ENCODE measurements at regions not wholly inside any gene's neighbourhood (a gene's known extent, or its start where the extent isn't known, plus 50 kb on each side); places are given as distances from the start of the nearest gene placed in this dataset.

GRCh38 chr3:68378631-68379030 lies 553.7 kb downstream of the TAFA4 start:
- Histone ChIP-seq H3K4me3 (ENCODE audit: low read length) (no peak overlapping the region), H3K27ac (ENCODE audit: low read length) (no peak overlapping the region), H3K4me1 (ENCODE audit: control insufficient read depth, insufficient read depth, low read length) (no peaks in the 10 kb centered on the region), H3K27me3 (ENCODE audit: control insufficient read depth, insufficient read depth) (no peaks in the 10 kb centered on the region), H3K9me3 (ENCODE audit: control insufficient read depth, low read length) (no peaks in the 10 kb centered on the region)
- ATAC-seq: no peak
- WGBS: 73% methylated on average over 8 of the region's 8 CpGs
- DNase-seq: no peak
- intact Hi-C loops (cut with DNase I): no loop called here

- ATAC-seq (no peak), DNase-seq (no peak)
- H3K27ac ChIP-seq (ENCODE audit: low read length): no peak overlapping the region
- H3K4me3 ChIP-seq (ENCODE audit: low read length): no peak overlapping the region
- 77% methylated on average over 3 of the region's 3 CpGs for WGBS
- no peaks in the 10 kb centered on the region for H3K27me3 ChIP-seq (ENCODE audit: control insufficient read depth, insufficient read depth)
- intact Hi-C loops (cut with DNase I): no loop called here
- no peaks in the 10 kb centered on the region for H3K4me1 ChIP-seq (ENCODE audit: control insufficient read depth, insufficient read depth, low read length)
- H3K9me3 ChIP-seq (ENCODE audit: control insufficient read depth, low read length): no peaks in the 10 kb centered on the region
These were observed 558.6 kb downstream of the TAFA4 start for GRCh38 chr3:68373727-68374126.

- no peak for DNase-seq
- Histone ChIP-seq H3K27ac (ENCODE audit: low read length) (no peak overlapping the region), H3K27me3 (ENCODE audit: control insufficient read depth, insufficient read depth) (no peaks in the 10 kb centered on the region), H3K4me3 (ENCODE audit: low read length) (no peak overlapping the region), H3K4me1 (ENCODE audit: control insufficient read depth, insufficient read depth, low read length) (no peaks in the 10 kb centered on the region), H3K9me3 (ENCODE audit: control insufficient read depth, low read length) (no peaks in the 10 kb centered on the region)
- 96% methylated on average over 3 of the region's 3 CpGs for WGBS
- no peak for ATAC-seq
- intact Hi-C loops (cut with DNase I): no loop called here
These were observed 568.6 kb downstream of the TAFA4 start for GRCh38 chr3:68363796-68364195.

- Histone ChIP-seq H3K4me1 (ENCODE audit: control insufficient read depth, insufficient read depth, low read length) (no peaks in the 10 kb centered on the region), H3K27me3 (ENCODE audit: control insufficient read depth, insufficient read depth) (no peaks in the 10 kb centered on the region), H3K9me3 (ENCODE audit: control insufficient read depth, low read length) (no peaks in the 10 kb centered on the region), H3K27ac (ENCODE audit: low read length) (no peak overlapping the region), H3K4me3 (ENCODE audit: low read length) (no peak overlapping the region)
- intact Hi-C loops (cut with DNase I): no loop called here
- ATAC-seq (no peak), DNase-seq (no peak)
- 90% methylated on average over 2 of the region's 2 CpGs for WGBS
These were observed 571.9 kb downstream of the TAFA4 start for GRCh38 chr3:68360492-68360891.

- H3K27ac ChIP-seq (ENCODE audit: low read length): no peak overlapping the region
- no peaks in the 10 kb centered on the region for H3K9me3 ChIP-seq (ENCODE audit: control insufficient read depth, low read length)
- WGBS: 31% methylated on average over 2 of the region's 2 CpGs
- ATAC-seq (no peak), DNase-seq (no peak)
- no peak overlapping the region for H3K4me3 ChIP-seq (ENCODE audit: low read length)
- H3K27me3 ChIP-seq (ENCODE audit: control insufficient read depth, insufficient read depth): no peaks in the 10 kb centered on the region
- intact Hi-C loops (cut with DNase I): no loop called here
- no peaks in the 10 kb centered on the region for H3K4me1 ChIP-seq (ENCODE audit: control insufficient read depth, insufficient read depth, low read length)
These were observed 586.6 kb downstream of the TAFA4 start for GRCh38 chr3:68345781-68346180.

DNA sequence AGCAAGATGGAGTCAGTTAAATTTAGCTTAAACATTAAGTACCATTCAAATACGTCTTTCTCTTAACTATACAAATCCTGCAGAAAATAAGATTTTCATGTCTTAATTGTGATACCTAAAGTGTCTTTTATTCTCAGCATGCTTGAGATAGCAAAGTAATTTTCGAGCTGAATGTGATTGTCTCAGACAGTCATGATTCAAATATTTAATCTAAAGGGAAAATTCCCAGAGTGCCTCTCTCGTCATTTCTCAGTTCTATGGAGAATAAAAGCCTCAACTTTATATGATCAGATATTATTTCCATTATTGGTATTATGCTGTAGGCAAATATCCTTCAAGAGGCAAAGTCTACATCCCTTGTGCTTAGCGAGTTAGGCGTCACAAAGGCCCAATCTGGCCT lies 589.9 kb downstream of the TAFA4 start:
- H3K4me1 ChIP-seq (ENCODE audit: control insufficient read depth, insufficient read depth, low read length): no peaks in the 10 kb centered on the region
- 64% methylated on average over 5 of the region's 5 CpGs for WGBS
- DNase-seq (no peak), ATAC-seq (no peak)
- intact Hi-C loops (cut with DNase I): no loop called here
- no peaks in the 10 kb centered on the region for H3K27me3 ChIP-seq (ENCODE audit: control insufficient read depth, insufficient read depth)
- H3K4me3 ChIP-seq (ENCODE audit: low read length): no peak overlapping the region
- no peak overlapping the region for H3K27ac ChIP-seq (ENCODE audit: low read length)
- no peaks in the 10 kb centered on the region for H3K9me3 ChIP-seq (ENCODE audit: control insufficient read depth, low read length)

DNA sequence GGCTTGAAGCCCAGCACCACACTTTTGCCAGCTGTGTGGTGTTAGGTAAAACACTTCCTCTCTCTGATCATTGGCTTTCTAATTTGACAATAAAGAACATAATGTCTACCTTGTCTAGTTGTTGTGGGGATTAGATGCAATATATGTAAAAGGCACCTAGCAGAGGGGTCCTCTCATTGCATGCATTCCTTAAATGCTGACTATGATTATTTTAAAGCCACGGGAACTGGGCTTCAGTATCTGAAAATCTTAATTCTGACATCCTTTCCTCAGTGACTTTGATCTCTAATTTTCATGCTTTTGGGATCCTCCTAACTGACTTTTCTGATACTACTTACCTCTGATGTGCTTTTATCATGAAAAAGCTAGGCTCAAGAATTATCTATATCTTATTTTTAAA lies 596.3 kb downstream of the TAFA4 start:
- H3K27ac ChIP-seq (ENCODE audit: low read length): no peak overlapping the region
- H3K27me3 ChIP-seq (ENCODE audit: control insufficient read depth, insufficient read depth): no peaks in the 10 kb centered on the region
- ATAC-seq (no peak), DNase-seq (no peak)
- no peak overlapping the region for H3K4me3 ChIP-seq (ENCODE audit: low read length)
- intact Hi-C loops (cut with DNase I): no loop called here
- no peaks in the 10 kb centered on the region for H3K4me1 ChIP-seq (ENCODE audit: control insufficient read depth, insufficient read depth, low read length)
- H3K9me3 ChIP-seq (ENCODE audit: control insufficient read depth, low read length): no peaks in the 10 kb centered on the region
- WGBS: 59% methylated on average over 1 of the region's 1 CpG

- DNase-seq (no peak), ATAC-seq (no peak)
- Histone ChIP-seq H3K27ac (ENCODE audit: low read length) (no peak overlapping the region), H3K4me3 (ENCODE audit: low read length) (no peak overlapping the region), H3K27me3 (ENCODE audit: control insufficient read depth, insufficient read depth) (no peaks in the 10 kb centered on the region), H3K9me3 (ENCODE audit: control insufficient read depth, low read length) (no peaks in the 10 kb centered on the region), H3K4me1 (ENCODE audit: control insufficient read depth, insufficient read depth, low read length) (no peaks in the 10 kb centered on the region)
- WGBS: 79% methylated on average over 4 of the region's 4 CpGs
- intact Hi-C loops (cut with DNase I): no loop called here
These were observed 597.9 kb downstream of the TAFA4 start for GRCh38 chr3:68334367-68334986.

DNA sequence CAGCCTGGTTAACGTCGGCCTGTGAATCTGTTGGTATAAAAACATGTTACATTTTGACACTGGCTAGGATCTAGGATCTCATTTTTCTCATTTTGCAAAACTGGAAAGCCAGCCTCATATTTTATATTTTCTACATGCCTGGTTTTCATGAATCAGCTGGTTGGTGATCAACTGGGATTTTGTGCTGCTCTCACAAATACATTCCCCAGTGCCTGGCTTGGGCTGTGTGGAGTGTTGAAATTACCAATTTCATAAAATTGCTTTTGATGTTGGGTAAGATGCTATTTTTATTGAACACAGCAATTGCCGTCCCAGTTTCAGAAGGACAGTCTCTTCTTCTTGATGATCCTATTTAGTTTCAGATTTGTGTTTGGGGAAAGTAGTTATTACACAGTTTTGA lies 604.3 kb downstream of the TAFA4 start:
- Histone ChIP-seq H3K4me1 (ENCODE audit: control insufficient read depth, insufficient read depth, low read length) (no peaks in the 10 kb centered on the region), H3K4me3 (ENCODE audit: low read length) (no peak overlapping the region), H3K27ac (ENCODE audit: low read length) (no peak overlapping the region), H3K27me3 (ENCODE audit: control insufficient read depth, insufficient read depth) (no peaks in the 10 kb centered on the region), H3K9me3 (ENCODE audit: control insufficient read depth, low read length) (no peaks in the 10 kb centered on the region)
- intact Hi-C loops (cut with DNase I): no loop called here
- DNase-seq (no peak), ATAC-seq (no peak)
- whole genome bisulfite sequencing: 91% methylated on average over 3 of the region's 3 CpGs

DNA sequence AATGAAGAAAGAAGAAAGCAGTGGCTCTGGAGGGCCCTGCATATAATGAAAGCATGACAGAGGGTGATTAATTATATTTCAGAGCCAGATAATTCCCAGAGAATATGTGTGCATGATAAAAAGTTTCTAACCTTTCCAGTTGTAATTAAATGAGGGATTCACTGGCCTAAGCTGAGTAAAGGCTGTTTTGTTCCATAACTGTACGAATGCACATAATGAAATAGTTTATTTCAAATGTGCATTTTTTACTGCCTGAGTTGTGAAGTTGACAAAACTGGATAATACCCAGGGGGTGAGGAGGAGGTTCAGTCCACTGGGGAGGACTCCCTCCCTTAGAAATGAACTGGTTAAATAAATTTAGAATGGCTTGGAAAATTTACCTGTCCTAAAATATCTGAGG lies 616.4 kb downstream of the TAFA4 start:
- intact Hi-C loops (cut with DNase I): no loop called here
- no peaks in the 10 kb centered on the region for H3K9me3 ChIP-seq (ENCODE audit: control insufficient read depth, low read length)
- DNase-seq (no peak), ATAC-seq (no peak)
- no peaks in the 10 kb centered on the region for H3K27me3 ChIP-seq (ENCODE audit: control insufficient read depth, insufficient read depth)
- no peak overlapping the region for H3K4me3 ChIP-seq (ENCODE audit: low read length)
- H3K27ac ChIP-seq (ENCODE audit: low read length): no peak overlapping the region
- WGBS: 60% methylated on average over 1 of the region's 1 CpG
- H3K4me1 ChIP-seq (ENCODE audit: control insufficient read depth, insufficient read depth, low read length): no peaks in the 10 kb centered on the region

DNA sequence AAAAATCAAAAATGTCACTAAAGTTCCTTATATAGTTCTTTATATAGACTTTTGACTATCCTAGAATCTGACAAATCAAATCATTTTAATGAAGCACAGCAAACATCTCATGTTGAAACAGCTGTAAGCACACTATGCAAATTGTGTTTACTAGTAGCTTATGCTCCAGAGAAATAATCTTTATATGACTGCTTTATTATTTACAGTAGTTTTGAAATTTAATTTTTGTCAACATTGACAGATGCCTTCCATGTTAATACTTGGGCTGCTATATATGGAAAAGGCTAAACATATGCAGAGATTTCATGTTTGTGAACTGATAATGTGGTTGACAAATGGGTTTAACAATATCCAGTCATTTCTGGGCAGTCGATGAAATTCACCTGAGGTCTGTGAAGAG lies 616.8 kb downstream of the TAFA4 start:
- Histone ChIP-seq H3K9me3 (ENCODE audit: control insufficient read depth, low read length) (no peaks in the 10 kb centered on the region), H3K27me3 (ENCODE audit: control insufficient read depth, insufficient read depth) (no peaks in the 10 kb centered on the region), H3K4me1 (ENCODE audit: control insufficient read depth, insufficient read depth, low read length) (no peaks in the 10 kb centered on the region), H3K4me3 (ENCODE audit: low read length) (no peak overlapping the region), H3K27ac (ENCODE audit: low read length) (no peak overlapping the region)
- 81% methylated on average over 1 of the region's 1 CpG for WGBS
- DNase-seq: no peak
- intact Hi-C loops (cut with DNase I): no loop called here
- ATAC-seq: no peak

DNA sequence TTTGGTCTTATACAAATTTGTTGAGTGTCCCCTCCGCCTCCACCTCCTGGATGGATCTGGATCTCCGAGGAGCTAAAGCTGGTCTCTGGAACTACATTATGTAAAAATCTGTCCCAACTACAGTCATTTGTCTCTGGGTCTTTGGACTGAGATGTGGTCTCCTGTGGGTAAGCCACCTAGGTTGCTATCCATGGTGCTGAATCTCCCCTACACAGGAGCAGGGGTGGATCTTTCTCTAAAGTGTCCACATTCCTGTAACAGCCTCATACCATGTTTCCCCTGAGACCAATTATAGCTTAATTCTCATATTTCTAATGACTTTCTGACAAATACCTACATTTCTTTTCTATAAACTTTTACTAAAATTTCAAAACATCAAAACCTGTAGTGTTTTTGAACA lies 625.8 kb downstream of the TAFA4 start:
- intact Hi-C loops (cut with DNase I): no loop called here
- Histone ChIP-seq H3K27ac (ENCODE audit: low read length) (no peak overlapping the region), H3K9me3 (ENCODE audit: control insufficient read depth, low read length) (no peaks in the 10 kb centered on the region), H3K27me3 (ENCODE audit: control insufficient read depth, insufficient read depth) (no peaks in the 10 kb centered on the region), H3K4me3 (ENCODE audit: low read length) (no peak overlapping the region), H3K4me1 (ENCODE audit: control insufficient read depth, insufficient read depth, low read length) (no peaks in the 10 kb centered on the region)
- ATAC-seq: no peak
- DNase-seq: no peak
- WGBS: 84% methylated on average over 2 of the region's 2 CpGs

Data from right cardiac atrium (tissue), 5 donors.